Activated CD4-positive, alpha-beta T cell treated with anti-CD3 and anti-CD28 coated beads, Interleukin-2, amount 50 U/mL, for 24 hours (primary cell): ENCODE measurements at regions not wholly inside any gene's neighbourhood (a gene's known extent, or its start where the extent isn't known, plus 50 kb on each side); places are given as distances from the start of the nearest gene placed in this dataset.

Experiments used
- DNase-seq, 2 donors: peaks; one replicate each; pipeline ENCODE4 v3.0.0-alpha.2; 2020; ENCODE audit warnings: low read depth in 1 of 2, low spot score in 1 of 2

DNA sequence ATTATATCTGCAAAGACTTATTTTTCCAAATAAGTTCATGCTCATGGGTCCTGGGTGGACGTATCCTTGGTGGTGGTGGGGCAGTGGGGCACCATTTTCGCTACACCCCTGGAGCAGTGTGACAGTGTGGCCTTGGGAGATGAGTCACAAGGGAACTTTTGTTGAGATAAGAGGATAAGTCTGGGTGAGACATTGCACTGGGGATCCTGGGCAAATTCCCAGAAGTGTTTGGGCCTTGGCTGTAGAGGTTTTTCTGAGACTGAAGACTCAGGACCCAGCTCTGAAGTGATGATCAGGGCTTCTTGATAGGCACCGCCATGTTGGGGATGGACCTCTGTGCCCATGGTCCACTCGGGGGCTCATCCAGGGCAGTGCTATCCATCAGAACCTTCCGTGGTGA is 149.4 kb downstream of the MACROH2A1 start:
- DNase-seq: no peak

DNA sequence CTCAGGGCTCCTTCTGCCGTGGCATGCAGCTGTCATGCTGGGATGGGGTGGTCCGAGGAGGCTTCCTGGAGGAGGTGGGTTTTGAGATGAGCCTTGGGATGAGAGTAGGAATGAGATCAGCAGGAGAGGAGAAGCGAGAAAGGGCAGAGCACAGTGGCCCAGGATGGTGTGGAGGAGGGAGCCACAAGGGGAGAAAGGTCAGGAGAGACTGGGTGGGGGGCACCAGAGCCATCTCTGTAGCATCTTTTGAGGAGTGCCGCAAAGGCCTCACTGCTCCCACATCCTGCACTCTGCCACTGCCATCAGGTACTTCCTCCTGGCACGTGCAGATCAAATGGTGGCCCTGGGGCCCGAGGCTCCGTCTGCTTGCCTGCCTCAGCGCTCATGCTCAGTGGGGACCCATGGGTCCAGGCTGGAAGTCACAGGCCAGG is 150.2 kb downstream of the MACROH2A1 start:
- DNase-seq: no peak

DNA sequence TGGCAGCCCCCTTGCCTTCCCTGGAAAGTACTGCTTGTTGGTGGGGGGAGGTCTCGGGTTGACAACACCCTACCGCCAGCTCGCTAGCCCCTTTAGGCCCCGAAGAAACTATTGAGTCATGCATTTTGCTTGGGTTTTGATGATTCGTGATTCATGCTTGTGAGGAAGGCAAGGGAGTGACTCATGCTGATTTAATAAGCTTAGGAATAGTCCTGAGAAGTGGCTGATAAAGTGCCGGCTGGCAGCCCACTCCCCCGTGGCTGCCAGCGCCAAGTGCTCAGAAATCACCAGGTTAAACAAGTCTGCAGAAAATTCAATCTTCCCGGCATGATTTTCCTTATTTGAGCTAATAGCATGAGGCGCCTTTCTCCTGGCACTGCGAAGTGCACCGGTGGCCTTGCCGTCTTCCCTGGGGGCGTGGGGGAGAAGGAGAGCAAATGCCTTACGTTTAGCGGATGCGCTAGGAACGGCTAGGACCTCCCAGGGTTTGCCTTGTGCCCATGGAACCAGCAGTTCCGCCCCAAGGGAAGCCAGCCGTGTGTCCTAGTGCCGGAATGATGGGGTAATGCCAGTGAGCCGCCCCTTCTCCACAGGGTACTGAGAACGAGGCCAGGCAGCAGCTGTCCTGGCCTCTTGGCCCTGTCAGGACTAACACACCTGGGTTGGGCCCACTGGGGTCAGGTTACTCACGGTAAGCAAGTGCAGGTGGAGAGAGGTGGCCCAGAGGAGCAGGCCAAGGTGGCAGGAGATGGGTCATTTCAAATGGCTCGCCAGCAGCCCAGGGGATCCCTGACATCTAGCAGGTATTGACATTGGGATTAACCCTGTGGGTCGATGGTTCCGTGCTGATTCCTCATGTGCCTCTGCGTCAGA is 151.9 kb downstream of the MACROH2A1 start:
- DNase-seq: no peak

DNA sequence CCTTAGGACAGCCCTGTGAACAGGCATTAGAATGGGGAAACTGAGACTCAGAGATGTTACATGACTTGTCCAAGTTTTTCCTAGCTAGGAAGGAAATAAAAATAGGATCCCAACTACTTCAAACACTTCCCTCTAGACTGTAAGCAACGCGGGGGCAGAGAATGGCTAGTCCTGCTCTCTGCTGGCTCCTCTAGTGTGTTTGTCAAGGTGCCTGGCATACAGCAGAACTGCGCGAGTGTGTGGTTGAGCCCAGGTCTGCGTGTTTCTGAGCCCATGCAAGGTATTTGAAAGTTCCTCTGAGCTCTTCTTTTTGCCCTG is 152.5 kb downstream of the MACROH2A1 start:
- no peak for DNase-seq

DNA sequence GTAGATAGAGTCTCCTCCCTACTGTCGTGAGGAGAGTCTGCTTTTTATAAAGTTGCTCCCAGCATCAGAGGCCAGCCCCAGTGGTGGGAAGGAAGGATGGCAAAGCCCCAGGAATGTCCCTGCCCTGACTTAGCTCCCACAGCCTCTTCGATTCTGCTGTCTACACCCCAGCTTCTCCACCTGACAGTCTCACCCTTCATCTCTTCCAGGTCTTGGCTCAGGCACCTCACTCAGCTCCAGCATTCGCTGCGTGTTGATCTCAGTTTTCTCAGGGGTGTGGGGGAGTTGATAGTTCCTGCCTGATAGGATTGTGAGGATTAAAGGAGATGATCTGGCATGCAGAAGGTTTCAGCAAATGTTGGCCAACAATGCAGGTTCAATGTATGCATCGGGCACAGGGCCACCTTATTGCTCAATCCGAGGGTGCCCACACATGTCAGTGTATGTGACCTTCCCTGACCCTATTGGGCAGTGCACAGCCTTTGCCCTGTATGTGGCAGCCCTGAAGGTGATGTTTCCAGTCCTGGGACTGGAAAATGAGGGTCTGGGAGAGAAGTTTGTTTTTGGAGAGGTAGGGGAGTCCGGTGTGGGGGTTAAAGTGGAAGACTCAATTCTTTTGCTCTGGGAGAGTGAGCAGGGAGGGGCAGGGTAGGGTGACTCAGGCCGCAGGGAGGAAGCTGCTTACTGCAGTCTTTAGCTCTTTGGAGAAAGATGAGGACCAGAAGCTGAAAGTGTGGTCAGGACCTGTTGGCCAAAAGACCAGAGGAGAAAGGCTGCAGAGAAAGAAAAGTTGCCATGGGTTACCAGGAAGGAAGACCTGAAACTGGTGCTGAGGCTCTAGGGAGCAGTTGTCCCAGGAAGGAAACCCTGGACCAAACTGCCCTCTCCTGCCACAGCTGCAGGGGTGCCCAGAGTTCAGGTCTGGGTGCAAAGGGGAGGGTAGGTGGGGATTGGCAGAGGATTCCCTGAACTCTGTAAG is 153.2 kb downstream of the MACROH2A1 start:
- DNase-seq: no peak

DNA sequence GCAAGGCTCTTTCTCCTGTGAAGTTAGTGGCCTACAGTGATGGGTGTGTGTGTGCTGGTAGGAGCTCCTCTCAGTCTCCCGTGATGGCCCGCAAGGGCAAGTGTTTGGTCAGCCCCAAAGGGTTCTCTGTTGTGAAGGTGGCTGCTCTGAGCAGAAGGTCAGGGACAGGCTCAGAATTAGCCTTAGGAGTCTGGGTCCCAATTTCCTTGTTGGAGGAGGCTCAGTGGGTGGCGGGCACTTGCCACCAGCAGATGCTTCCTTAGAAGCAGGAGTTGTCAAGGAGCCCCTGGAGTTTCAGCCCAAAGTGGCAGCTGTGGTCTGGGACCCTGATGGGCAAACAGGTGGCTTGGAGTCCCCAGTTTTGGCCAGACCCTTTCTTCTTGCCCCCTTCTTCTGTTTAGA is 154.4 kb downstream of the MACROH2A1 start:
- no peak for DNase-seq

DNA sequence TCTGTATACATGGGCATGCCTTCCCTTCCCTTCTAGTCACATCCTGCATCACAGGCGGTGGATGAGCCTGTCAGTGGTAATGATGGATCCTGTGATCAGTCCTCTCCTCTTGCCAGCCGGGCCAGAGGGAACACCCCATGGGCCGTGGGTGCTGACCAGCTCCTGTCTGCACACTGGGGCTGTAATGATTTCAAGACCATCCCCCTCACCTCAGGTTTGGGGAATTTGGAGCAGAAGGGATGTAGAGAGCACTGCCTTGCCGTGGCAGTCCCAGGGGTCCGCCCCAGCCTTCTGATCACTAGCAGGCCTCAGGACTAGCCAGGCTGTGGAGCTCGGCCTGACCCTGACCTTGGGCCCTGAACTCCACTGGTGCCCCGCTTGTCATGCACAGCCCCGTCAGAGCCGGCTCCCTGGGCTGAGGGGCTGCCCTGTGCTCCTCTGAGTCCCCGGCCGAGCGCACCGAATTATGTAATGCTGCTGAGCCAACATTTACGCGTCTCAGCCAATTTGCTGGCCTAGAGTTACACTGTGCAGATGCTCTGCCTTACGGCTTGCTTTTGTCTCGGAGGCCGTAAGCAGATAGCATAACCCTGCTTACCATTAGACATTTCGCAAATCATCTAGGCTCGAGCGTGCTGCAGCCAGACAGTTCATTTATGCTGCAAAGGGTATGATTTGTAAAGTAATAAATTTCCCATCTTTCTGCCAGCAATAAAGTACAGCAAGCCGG is 155.3 kb downstream of the MACROH2A1 start:
- DNase-seq: no peak

DNA sequence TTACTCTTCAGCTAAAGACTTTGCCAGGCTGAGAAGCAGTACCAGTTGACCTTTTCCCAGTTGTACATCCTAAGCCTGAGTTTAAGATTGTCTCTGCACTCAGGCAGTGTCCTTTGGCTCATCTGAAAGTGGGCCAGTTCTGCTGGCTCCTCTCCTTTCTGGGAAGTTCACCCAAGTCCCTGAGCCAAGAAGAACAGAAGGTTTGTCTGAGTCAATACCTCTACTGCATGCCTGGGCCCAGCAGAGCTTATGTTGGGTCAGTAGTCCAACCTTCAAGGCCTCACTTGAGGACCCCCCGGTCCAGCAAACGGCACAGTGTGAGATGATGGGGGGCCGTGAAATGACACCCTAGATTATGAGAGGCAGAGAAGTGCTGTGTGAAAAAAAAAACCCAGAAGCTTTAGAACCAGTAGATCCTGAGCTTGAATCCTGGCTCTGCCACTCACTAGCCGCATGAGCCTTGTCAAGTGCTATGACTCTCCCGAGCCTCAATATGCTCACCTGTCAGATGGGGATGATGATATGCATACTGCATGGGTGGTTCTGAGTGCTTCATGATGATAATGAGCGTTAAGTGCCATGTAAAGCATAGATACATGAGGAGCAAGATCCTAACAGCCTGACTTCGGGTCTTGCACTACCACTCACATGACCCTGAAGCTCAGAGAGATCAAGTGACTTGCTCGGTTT is 156.0 kb downstream of the MACROH2A1 start:
- DNase-seq: no peak

DNA sequence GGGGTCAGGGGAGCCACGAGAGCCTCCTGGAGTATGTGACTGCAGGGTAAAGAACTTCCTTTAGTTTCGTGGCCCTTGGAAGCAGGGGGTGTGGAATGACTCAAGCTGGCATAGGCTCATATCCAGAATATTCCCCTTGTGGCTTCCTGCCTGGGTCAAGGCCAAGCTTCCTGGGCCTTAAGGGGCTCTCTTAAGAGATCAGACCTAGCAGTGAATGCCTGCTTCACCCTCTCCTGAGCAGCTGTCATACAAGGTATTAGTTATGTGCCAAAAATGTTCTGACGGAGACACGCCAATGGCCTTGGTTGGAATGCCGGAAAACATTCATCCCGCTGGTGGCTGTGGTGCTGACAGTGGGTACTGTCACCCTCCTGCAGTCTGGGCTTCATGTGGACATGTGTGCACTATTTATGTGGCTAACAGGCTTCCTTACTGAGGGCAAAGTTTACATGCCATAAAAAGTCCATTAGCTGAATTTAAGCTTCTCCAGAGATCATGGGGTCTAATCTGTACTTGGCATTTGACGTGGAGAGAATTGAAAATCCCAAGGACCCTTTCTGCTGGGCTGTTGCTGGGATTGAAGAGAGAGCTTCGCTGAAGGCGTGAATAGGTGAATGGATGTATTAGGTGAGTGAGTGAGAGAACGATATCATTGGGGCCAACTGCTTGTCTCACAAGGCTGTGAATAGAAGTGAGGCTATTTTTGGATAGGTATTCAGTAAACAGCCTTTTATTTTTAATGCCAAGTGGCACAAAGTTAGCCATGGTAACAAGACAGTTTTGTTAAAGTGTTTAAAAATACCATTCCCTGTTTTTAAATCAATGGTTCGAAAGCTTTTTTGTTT is 156.8 kb downstream of the MACROH2A1 start:
- DNase-seq: no peak

DNA sequence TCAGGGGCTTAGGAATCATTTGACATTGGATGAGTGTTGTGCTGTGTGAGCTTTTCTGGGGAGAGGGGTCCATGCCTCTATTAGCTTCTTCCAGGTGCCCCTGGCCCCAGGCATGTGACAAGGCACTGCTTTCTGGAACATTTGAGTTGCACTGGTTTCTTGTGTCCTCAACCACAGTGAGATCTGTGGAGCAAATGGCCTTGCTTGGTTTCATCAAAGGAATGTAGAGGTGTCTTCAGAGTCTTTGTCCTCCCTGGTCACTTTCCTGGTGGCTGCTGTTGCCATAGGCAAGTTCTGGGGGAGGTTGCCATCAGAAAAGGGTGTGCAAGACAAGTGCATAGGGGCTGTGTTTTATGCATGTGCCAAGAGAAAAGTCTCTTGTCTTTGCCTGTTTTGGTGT is 157.5 kb downstream of the MACROH2A1 start:
- DNase-seq: no peak

DNA sequence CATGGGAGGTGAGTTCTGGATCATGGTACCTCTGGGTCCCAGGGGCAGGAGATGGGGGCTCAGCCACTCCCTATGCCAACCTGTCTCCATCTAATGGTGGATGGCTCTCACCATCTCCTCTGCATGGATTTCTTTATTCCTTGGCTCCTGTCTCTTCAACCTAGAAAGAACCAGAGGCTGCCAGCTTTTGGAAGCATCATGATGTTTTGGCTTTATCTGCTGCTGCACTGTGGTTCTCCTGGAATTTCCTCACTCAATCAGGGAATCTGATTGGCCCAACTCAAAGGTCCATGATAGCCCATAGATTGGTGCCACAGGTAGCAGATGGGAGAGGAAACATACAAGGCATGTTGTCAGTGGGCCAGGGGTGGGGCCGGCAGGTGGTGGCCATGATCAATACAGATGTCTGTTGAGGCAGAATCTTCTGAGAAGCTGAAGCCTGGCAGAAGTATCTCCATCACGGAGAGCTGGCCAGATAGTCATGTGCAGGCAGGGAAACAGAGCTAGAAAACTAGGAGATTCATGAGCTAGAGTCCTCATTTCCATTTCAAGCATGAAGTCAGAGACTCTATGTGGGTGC is 158.2 kb downstream of the MACROH2A1 start:
- DNase-seq: no peak

DNA sequence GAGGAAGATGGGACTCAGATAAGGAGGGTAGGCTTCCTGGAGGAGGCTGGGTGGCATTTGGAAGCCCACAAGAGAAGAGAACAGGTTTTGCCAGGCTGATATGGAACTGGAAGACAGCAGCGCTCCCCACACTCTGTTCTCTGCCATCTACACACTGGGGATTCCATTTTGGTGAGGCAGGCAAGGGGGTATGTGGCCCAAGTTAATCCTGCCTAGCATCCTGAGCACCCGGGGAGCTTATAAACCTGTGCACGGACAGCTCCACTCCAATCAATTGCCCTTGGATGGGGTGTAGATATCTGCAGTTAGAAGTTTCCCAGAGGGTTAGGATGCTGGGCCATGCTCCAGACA is 158.8 kb downstream of the MACROH2A1 start:
- DNase-seq: no peak

DNA sequence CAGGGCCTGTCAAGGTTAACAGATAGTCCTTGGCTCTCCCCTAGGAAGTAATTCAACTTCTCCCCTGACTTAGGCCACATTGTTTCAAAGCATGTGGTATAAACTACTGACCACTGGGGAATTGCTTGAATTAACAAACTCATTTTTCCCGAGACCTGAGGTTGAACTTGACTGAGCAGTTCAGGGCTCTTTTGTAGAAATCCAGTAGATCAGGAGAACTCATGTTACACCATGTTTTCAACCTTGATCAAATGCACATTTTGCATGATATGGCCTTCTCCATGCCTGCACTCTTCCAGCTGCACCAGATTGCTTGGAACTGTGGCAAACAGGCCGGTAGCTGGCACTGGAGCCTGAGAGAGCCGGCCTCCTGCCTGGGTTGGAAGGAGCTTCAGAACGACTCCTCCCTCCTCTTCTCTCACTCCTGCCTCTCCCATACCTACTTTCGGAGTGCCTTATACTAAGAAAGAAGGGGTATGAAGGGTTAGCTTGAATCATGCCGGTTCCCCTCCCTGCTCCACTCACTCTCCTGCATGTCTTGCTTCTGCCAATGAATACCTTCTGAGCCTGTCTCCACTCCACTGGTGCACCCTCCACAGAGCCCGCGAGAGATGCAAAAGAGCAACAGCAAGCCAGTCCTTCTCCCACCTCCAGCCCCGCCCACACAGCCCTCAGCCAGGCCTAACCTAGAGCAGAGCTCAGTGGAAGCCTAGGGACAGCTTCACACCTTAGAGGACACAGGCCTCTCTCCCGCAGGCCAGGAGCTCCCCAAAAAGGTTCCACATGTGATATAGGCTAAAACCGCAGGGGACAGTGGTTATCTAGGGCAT is 159.4 kb downstream of the MACROH2A1 start:
- DNase-seq: no peak

DNA sequence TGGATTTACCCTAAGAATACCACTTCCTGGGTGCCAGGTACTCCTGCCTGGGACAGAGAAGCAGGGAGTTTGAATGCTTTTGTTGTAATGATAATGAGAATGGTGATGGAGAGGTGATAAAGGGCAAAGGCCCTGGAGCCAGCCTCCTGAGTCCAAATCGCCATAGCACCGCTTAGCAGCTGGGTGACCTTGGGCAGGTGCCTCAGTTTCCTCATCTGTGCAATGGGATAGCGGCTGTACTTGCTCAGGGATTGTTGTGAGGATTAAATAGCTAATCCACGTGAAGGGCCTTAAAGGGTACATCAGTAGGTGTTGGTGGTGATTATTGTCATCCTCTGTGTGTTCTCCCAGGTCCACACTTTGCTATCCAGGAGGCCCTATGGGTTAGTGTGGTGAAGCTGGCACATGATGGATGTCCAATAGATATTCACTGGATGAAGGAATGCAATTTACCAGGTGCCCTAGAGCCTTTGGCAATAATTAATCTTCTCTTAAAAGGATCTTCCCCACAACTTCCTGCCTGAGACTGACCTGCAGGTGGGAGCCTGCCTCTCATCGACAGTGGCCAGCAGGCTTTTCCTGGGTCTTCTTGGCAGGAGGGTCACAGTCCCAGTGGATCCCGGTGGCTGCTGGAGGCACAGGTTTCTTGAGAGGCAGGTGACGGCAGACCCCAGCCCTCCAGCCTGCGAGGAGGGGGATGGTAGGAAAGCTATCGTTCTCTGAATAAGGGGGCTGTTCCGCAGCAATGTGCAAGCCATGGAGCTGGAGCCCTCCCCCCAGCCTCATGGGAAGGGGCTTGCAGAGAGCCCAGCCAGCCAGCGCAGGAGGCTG is 160.2 kb downstream of the MACROH2A1 start:
- no peak for DNase-seq

DNA sequence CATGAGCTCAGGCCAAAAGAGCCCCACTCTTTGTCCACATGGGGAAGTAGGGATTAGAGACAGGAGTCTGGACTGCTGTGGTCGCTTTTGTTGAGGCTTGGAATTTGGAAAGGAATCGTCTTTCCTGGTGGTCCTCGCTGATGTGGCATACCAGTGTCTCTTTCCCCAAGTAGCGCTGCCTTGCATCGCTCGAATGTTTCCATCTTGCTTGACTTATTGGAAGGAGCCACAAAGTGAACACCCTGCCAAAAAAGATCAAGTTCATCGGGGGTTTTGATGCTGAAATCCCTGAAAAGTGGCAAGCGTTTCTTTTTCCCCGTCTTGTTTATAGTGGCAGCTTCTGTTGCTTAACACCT is 161.3 kb downstream of the MACROH2A1 start:
- no peak for DNase-seq

DNA sequence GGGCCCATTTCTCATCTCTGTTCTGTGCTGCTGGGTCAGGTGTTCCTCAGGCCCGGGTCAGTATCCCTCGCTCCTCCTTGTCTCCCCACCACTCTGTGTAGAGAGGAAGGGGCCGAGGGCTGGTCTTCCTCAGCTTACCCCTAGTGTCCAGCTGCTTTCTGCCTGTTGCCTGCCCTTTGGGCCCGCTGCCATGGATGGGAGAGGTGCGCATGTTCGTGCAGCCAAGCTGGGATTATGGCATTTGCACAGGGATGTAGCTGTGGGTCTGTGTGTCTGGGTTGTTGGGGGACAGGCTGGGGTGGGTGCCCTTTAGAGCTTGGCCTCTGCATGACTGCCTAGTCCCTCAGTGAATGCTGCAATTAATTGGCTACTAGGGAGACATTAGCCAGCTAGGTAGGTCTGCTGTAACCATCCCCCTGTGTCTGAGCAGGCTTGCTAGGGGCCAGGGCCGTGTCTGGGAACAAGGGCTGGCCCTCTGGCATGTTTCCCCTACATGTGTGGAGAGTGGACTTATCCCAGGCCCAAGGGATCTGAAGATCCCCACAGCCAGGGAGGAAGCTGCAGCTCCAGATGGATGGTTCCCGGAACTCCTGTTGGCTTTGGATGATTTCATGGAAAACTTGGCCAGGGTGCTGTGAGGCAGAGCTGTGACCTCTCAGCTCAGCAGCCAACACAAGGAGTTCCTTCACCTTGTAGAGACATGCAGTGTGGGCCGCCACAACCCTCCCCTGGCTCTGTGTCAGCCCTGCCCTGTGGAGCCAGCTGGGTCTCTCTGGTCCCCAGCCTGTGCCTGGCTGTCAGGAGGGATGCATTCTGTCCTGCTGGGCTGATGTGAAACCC is 161.9 kb downstream of the MACROH2A1 start:
- DNase-seq: no peak

DNA sequence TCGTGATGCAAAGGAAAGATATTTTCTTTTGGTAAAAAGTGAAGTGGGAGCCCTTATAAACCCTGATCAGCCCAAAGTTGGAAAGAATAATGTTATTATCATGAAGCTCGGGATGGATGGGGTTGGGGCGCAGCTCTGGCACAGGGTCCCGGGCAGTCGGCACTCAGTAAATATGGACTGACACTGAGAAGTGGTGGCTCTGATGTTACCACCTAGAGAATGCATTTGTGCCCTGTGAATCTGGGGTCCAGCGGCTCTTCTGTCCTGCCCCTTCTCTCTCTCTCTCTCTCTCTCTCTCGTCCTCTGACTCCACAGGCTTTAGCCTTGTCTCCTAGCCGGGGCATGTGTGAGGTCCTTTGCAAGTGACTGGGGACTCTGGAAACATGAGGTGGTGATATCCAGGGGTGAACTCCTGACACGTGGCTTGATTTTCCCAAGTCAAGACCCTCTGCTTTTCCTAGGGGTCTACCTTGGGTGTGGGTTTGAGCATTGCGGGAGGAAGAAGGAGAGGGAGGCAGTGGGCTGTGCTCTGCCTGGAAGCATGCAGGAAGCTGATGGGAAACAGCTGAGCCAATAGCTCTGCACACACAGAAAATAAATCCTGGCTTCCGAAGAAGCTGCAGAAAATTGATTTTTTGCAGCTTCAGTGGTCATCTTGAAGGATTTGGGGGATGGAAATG is 162.7 kb downstream of the MACROH2A1 start:
- no peak for DNase-seq
